ENCODE measurements at regions not wholly inside any gene's neighbourhood (a gene's known extent, or its start where the extent isn't known, plus 50 kb on each side); places are given as distances from the start of the nearest gene placed in this dataset.

DNA sequence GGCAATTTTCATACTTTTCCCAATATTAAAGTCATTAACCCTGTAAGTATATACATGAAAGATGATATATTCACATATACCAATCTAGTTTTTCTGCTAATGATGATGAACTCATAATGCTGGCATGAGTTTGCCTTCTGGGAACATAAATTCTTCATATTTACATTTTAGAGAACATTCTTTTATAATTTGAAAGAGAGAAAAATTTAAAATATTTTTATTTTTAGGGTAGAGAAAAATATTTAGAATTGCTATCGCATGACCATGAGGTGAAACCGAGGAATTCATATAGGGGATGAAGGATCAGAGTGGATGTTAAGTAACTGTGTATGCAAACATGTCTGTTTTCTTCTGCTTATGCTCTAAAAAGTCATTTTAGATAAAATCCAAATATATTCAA is 825.3 kb upstream of the FLRT2 start:
- no peaks in the 10 kb centered on the region for H3K9me3 ChIP-seq
- intact Hi-C loops (cut with DNase I) = no loop called here
- no peak overlapping the region for H3K4me3 ChIP-seq
- no peaks in the 10 kb centered on the region for H3K36me3 ChIP-seq
- DNase-seq = no peak
- H3K27me3 ChIP-seq = no peaks in the 10 kb centered on the region
- H3K4me1 ChIP-seq = no peaks in the 10 kb centered on the region
- WGBS, 4 donors = 94 to 98% (median 95%) methylated on average over 2 of the region's 2 CpGs
- ATAC-seq = no peak
- H3K27ac ChIP-seq = no peak overlapping the region
- TF ChIP-seq, protein P1, sequence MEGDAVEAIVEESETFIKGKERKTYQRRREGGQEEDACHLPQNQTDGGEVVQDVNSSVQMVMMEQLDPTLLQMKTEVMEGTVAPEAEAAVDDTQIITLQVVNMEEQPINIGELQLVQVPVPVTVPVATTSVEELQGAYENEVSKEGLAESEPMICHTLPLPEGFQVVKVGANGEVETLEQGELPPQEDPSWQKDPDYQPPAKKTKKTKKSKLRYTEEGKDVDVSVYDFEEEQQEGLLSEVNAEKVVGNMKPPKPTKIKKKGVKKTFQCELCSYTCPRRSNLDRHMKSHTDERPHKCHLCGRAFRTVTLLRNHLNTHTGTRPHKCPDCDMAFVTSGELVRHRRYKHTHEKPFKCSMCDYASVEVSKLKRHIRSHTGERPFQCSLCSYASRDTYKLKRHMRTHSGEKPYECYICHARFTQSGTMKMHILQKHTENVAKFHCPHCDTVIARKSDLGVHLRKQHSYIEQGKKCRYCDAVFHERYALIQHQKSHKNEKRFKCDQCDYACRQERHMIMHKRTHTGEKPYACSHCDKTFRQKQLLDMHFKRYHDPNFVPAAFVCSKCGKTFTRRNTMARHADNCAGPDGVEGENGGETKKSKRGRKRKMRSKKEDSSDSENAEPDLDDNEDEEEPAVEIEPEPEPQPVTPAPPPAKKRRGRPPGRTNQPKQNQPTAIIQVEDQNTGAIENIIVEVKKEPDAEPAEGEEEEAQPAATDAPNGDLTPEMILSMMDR (IDR thresholded peaks at IDR 0.05) = no peak
- no peak for TF ChIP-seq POLR2A (IDR thresholded peaks at IDR 0.05)

DNA sequence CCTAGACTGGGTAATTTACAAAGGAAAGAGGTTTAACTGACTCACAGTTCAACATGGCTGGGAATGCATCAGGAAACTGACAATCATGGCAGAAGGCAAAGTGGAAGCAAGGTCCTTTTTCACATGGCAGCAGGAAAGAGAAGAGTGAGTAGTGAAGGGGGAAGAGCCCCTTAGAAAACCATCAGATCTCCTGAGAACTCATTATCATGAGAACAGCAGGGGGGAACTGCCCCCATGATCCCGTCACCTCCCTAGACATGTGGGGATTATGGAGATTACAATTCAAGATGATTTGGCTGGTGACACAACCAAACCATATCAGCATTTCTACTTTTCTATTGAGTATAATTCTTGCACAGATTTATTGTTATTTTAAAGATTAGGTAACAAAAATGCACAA is 822.1 kb upstream of the FLRT2 start:
- intact Hi-C loops (cut with DNase I) = no loop called here
- 79 to 92% (median 86%) methylated on average over 1 of the region's 1 CpG for WGBS, 4 donors
- Histone ChIP-seq H3K36me3 (no peaks in the 10 kb centered on the region), H3K4me1 (no peaks in the 10 kb centered on the region), H3K27ac (no peak overlapping the region), H3K4me3 (no peak overlapping the region), H3K27me3 (no peaks in the 10 kb centered on the region), H3K9me3 (no peaks in the 10 kb centered on the region)
- TF ChIP-seq, protein P1 (IDR thresholded peaks at IDR 0.05) = no peak
- no peak for TF ChIP-seq POLR2A (IDR thresholded peaks at IDR 0.05)
- no peak for ATAC-seq
- no peak for DNase-seq

DNA sequence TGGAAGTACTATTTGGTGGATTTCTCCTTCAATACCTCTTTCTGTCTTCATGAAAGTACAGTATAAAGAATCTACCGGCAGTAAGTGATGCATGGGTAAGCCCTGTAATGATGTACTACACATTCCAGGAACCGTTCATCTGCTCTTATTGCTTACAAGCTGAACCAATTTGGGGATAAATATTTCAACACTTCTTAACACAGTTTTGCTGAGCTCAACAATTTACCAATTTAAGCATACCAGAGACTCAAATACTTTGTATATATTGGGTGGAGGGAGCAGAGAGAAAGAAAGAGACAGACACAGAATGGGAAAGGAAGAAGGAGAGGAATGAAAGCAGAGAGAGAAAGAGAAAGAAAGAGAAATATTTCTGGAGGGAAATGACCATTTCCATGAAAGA is 821.1 kb upstream of the FLRT2 start:
- ATAC-seq = no peak
- no peaks in the 10 kb centered on the region for H3K4me1 ChIP-seq
- no peaks in the 10 kb centered on the region for H3K9me3 ChIP-seq
- intact Hi-C loops (cut with DNase I) = no loop called here
- 62 to 76% (median 69%) methylated on average over 2 of the region's 2 CpGs for WGBS, 4 donors
- no peaks in the 10 kb centered on the region for H3K27me3 ChIP-seq
- H3K36me3 ChIP-seq = no peaks in the 10 kb centered on the region
- H3K4me3 ChIP-seq = no peak overlapping the region
- no peak overlapping the region for H3K27ac ChIP-seq
- TF ChIP-seq POLR2A (IDR thresholded peaks at IDR 0.05) = no peak
- TF ChIP-seq, protein P1 (IDR thresholded peaks at IDR 0.05) = no peak
- DNase-seq = no peak

DNA sequence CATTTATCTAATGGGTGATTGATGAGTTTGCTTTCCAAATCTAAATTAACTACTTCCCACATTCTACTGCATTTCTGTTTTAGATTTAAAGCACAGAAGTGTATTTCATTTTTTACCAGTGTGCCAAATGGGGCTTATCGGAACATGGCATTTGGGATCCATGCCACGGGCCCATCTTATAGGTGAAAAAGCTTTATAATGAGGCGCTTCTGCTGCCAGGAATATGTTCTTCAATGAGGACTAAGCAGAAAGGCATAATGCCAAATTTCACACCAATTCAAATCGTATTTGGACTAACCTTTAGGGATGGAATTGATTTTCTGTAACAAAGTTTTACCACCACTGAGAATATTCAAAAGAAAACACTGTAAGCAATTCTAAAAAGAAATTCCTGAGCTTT is 803.5 kb upstream of the FLRT2 start:
- TF ChIP-seq, protein P1 (IDR thresholded peaks at IDR 0.05) = no peak
- TF ChIP-seq POLR2A (IDR thresholded peaks at IDR 0.05) = no peak
- ATAC-seq (no peak), DNase-seq (no peak)
- 82 to 85% (median 84%) methylated on average over 4 of the region's 4 CpGs for WGBS, 4 donors
- peaks cover 0 to under 1% (median 0%) of the 10 kb centered on the region in 12 donors for H3K9me3 ChIP-seq
- H3K4me1 ChIP-seq = no peaks in the 10 kb centered on the region
- no peak overlapping the region for H3K4me3 ChIP-seq
- intact Hi-C loops (cut with DNase I) = no loop called here
- H3K27me3 ChIP-seq = no peaks in the 10 kb centered on the region
- no peak overlapping the region for H3K27ac ChIP-seq
- no peaks in the 10 kb centered on the region for H3K36me3 ChIP-seq
